ENCODE measurements at regions not wholly inside any gene's neighbourhood (a gene's known extent, or its start where the extent isn't known, plus 50 kb on each side); places are given as distances from the start of the nearest gene placed in this dataset.
"Not testable (repeated sequence)": the region's sequence is repeated elsewhere in the genome, so short reads cannot be mapped to it uniquely, and the experiment has no call there.

- no peak for DNase-seq
Measured at GRCh38 chr2:101610750-101611315, 86.7 kb upstream of the MAP4K4 start.

GRCh38 chr2:101609433-101609832, 88.1 kb upstream of the MAP4K4 start:
- no peak for DNase-seq

DNA sequence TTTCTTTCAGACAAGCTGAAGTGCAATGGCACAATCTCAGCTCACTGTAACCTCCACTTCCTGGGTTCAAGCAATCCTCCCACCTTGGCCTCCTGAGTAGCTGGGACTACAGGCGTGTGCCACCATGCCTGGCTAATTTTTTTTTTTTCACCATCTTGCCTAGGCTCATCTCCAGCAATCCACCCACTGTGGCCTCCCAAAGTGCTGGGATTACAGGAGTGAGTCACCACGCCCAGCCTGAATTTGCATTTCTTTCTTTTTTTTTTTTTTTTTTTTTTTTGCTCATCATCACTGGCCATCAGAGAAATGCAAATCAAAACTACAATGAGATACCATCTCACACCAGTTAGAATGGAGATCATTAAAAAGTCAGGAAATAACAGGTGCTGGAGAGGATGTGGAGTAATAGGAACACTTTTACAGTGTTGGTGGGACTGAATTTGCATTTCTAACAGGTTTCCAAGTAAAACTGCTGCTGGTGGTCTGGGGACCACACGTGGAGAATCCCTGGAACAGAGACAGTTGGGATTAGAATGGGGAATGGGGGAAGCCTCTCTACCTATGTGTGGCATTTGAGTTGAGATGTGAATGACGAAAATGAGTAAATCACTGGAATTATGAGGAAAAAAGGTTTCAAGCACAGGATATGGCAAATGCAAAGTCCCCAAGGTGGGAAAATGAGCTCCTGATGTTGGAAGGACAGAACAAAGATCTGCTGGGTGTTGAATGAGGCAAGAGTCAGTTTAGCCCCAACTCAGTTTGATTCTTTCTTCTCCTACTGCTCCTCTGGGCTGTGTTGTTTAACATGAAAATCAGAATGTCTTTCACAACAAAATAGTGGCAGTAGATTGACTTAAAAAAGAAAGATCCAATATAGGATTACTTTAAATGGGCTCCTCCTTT, 88.8 kb upstream of the MAP4K4 start:
- DNase-seq: no peak

DNA sequence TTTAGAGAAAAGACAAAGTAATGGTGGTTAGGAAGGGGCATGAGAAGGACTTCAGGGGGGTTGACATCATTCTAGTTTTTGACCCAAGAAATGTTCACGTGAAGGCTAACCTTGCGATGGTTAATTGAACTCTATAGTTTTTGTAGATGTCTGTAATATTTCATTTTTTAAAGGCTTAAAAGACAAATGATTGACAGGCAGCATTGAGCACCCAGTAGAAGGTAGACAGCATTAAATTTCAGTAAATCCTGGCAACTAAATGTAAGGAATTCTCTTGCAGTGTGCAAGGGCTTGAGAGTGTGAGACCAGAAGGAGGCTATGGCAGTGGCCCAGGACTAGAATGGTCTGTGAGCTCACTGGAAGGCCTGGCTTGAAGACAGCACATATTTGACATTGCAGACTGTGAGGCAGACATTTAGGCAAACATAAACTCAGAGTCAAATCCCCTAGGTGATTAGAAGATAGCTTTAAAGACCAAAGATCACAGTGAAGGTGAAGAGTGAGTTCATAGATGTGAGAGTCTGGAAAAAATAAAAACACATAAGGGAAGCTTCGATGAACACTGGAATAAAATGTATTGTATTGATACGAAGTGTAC, 100.1 kb upstream of the MAP4K4 start:
- DNase-seq: peak in 1 of 56 donors; percentile 10

DNA sequence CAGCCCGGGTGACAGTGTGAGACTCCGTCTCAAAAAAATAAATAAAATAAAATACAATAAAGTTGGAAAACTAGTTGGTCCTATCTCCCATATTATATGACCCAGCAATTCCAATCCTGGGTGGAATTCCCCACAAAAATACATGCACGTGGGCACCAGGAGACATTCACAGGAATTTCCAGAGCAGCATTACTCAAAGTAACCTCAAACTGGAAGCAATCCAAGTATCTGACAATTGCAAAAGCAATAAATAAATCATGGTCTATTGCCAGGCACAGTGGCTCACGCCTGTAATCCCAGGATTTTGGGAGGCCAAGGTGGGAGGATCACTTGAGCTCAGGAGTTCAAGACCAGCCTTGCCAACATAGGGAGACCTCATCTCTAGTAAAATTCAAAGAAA, 101.2 kb upstream of the MAP4K4 start:
- DNase-seq: no peak

DNA sequence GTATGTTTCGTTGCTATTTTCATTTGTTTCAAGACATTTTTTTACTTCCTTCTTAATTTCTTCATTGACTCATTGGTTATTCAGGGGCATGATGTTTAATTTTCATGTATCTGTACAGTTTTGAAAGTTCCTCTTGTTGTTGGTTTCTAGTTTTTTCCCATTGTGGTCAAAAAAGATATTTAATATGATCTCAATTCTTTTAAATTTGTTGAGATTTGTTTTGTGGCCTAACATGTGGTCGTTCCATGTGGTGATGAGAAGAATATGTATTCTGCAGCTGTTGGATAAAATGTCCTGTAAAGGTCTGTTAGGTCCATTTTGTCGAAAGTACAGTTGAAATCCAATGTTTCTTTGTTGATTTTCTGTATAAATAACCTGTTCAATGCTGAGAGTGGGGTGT, 110.3 kb upstream of the MAP4K4 start:
- DNase-seq: no peak

DNA sequence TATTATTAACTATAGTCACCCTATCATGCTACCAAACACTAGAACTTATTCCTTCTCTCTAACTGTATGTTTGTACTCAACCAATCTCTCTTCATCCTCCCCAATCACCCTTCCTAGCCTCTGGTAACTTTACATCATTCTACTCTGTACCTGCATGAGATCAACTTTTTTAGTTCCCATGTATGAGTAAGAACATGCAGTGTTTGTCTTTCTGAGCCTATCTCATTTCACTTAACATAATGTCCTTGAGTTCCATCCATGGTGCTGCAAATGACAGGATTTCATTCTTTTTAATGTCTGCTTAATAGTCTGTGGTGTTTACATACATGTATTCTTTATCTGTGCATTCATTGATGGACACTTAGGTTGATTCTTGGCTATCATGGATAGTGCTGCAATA, 108.9 kb upstream of the RFX8 start:
- no peak for DNase-seq

DNA sequence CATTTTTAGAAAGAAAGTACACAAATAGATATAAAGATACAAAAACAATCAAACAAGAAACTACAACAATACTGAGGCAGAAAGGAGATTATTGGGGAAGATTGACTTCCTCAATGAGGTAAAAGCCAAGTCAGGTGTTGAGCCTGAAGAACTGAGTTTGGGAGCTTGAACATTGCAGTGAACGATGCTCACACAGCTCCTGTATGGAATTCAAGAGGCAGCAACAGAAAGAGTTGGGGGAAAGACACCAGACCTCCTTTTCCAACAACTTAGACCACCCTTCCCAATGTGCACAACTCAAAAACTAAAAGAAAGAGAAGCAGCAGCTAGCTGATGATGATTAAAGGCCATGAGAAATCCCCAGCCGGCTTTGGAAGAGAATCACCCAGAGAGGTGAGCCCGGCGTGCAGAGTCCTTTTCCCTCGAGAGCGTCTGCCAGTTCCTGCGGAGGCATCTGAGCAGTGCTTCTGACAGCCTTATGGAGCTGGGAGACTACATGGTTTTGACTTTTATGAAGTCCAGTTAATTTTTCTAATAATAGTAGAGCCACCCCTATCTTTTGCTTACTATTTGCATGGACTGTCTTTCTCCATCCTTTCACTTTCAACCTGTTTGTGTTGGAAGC, 106.9 kb upstream of the RFX8 start:
- no peak for DNase-seq

- DNase-seq: no peak
Measured at GRCh38 chr2:101580528-101580927, 105.6 kb upstream of the RFX8 start.

DNA sequence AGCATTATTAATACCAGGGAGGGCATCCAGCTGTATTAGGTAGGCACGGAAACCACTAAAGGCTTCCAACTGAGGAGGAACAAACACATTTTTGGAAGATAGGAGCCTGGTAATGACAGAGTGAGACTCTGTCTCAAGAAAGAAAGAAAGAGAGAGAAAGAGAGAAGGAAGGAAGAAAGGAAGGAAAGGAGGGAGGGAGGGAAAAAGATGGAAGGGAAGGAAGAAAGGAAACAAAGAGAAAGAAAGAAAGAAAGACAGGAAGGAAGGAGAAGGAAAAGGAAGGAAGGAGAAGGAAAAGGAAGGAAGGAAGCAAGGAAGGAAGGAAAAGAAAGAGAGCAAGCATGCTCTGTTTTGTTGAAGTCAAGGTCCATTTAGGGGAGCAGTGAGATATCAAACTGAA, 103.8 kb upstream of the RFX8 start:
- no peak for DNase-seq

DNA sequence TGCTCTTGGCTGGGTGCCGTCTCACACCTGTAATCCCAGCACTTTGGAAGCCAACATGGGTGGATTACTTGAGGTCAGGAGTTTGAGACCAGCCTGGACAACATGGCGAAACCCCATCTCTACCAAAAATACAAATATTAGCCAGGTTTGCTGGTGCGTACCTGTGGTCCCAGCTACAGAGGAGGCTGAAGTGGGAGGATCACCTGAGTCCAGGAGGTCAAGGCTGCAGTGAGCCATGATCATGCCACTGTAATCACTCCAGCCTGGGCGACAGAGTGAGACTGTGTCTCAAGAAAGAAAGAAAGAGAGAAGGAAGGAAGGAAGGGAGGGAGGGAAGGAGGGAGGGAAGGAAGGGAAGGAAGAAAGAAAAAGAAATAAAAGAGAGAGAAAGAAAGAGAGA, 103.2 kb upstream of the RFX8 start:
- DNase-seq: not testable (repeated sequence)

DNA sequence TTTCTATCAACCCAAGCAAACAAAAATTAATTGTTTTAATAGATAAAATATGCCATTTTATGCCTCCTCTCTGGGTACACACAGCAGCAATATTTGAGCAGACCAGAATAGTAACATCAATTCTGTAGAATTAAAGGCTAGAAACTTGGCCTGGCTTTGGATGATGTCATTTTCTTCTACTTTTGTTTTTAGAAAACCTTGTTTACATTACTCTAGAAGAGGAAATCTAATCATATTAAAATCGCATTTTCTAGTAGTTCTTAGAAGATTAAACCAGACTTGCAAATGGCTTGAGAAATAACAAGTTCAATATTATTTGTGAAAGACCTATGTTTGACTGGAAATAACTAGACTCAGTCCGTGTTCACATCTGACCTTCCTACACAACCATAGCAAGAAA, 102.3 kb upstream of the RFX8 start:
- DNase-seq: no peak

GRCh38 chr2:101574622-101575021, 99.7 kb upstream of the RFX8 start:
- no peak for DNase-seq

DNA sequence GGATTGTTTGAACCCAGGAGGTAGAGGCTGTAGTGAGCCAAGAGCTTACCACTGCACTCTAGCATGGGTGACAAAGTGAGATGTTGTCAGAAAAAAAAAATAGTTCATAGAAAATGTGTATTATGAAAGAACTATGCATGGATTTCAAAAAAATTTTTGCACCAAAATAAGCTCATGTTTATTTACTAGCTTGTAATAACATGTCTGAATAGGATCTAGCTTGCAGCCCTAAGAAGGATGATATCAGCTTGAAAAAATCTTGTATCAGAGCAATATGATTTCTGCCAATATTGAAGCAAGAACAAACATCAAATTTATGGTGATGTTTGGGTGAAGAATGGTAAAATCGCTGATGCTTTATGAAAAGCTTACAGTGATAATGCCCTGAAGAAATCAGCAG, 97.0 kb upstream of the RFX8 start:
- DNase-seq: no peak

DNA sequence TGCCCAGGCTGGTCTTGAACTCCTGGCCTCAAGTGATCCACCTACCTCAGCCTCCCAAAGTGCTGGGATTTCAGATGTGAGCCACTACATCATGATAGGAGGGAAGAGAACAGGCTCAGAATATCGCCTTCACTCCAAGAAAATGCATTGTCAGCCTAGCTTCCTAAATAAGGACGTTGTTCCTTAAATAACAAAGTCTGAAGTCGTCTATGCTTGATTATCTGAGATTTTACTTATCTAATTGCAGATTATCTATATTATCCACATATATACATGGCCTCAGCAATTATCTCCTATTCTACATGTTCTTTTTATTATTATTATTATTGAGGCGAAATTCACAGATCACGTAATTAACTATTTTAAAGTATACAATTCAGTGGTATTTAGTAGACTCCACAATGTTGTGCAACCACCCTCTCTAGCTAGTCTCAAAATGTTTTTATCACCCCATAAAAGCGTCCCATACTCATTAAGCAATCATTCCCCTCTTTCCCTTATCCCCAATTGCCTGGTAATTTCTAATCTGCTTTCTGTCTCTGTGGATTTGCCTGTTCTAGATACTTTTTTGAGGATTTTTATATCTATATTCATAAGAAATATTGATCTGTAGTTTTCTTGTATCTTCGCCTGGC, 95.1 kb upstream of the RFX8 start:
- no peak for DNase-seq

- no peak for DNase-seq
Measured at GRCh38 chr2:101568969-101569368, 94.1 kb upstream of the RFX8 start.

- DNase-seq: no peak
Measured at GRCh38 chr2:101566632-101567228, 91.8 kb upstream of the RFX8 start.

GRCh38 chr2:101563849-101564248, 88.9 kb upstream of the RFX8 start:
- DNase-seq: no peak

- no peak for DNase-seq
Measured at GRCh38 chr2:101560780-101561315, 85.9 kb upstream of the RFX8 start.

GRCh38 chr2:101559551-101559950, 84.6 kb upstream of the RFX8 start:
- no peak for DNase-seq

Data from nucleus accumbens (tissue), 56 donors.